DOHH2 (cell line): ENCODE measurements at regions not wholly inside any gene's neighbourhood (a gene's known extent, or its start where the extent isn't known, plus 50 kb on each side); places are given as distances from the start of the nearest gene placed in this dataset.

Experiments
- H3F3A ChIP-seq: fragments of 200-600 bp; sonication (generic), shearing (Covaris generic); 2 replicates; pipeline ENCODE4 v1.6.0; 2016; ENCODE audit warnings: antibody characterized with exemption, mild to moderate bottlenecking; ENCODE audit not compliant: control insufficient read depth, insufficient read depth
- H3K27ac ChIP-seq: fragments of 200-600 bp; sonication (generic); 2 replicates; pipeline ENCODE4 v1.5.1; 2014; ENCODE audit warnings: low read depth, mild to moderate bottlenecking, low read length, moderate library complexity
- H3K27me3 ChIP-seq: fragments of 200-600 bp; sonication (generic); 2 replicates; pipeline ENCODE4 v1.6.1; 2014; ENCODE audit warnings: mild to moderate bottlenecking, low read length, mixed read lengths; ENCODE audit not compliant: control insufficient read depth
- H3K36me3 ChIP-seq: fragments of 200-600 bp; sonication (generic); 2 replicates; pipeline ENCODE4 v1.6.1; 2014; ENCODE audit warnings: mild to moderate bottlenecking, low read length, moderate library complexity, mixed read lengths; ENCODE audit not compliant: control insufficient read depth
- H3K4me1 ChIP-seq: fragments of 200-600 bp; sonication (generic); 2 replicates; pipeline ENCODE4 v1.6.1; 2014; ENCODE audit warnings: mild to moderate bottlenecking, low read length, mixed read lengths; ENCODE audit not compliant: control insufficient read depth
- H3K4me2 ChIP-seq: fragments of 200-600 bp; sonication (generic); 2 replicates; pipeline ENCODE4 v1.6.0; 2014; ENCODE audit warnings: mild to moderate bottlenecking, low read length, moderate library complexity
- H3K4me3 ChIP-seq: fragments of 200-600 bp; sonication (generic); 2 replicates; pipeline ENCODE4 v1.5.1; 2014; ENCODE audit warnings: mild to moderate bottlenecking, low read length, mixed read lengths
- H3K79me2 ChIP-seq: fragments of 200-600 bp; sonication (generic); 2 replicates; pipeline ENCODE4 v1.6.1; 2014; ENCODE audit warnings: mild to moderate bottlenecking, low read length, mixed read lengths; ENCODE audit not compliant: control insufficient read depth
- H3K9me2 ChIP-seq: fragments of 200-600 bp; sonication (generic); replicated peaks from 2 replicates; pipeline ENCODE4 v1.6.1; 2014; ENCODE audit warnings: mild to moderate bottlenecking, low read length, mixed read lengths; ENCODE audit not compliant: control insufficient read depth
- H3K9me3 ChIP-seq: fragments of 200-600 bp; sonication (generic); 2 replicates; pipeline ENCODE4 v1.6.1; 2014; ENCODE audit warnings: antibody characterized with exemption, low read length, mixed read lengths; ENCODE audit not compliant: control insufficient read depth, insufficient read depth
- H4K20me1 ChIP-seq: fragments of 200-600 bp; sonication (generic); 2 replicates; pipeline ENCODE4 v1.6.0; 2014; ENCODE audit warnings: low read depth, mild to moderate bottlenecking, antibody characterized with exemption, low read length, moderate library complexity; ENCODE audit not compliant: control insufficient read depth, insufficient read depth
- CTCF ChIP-seq: fragments of 200-600 bp; sonication (generic); IDR thresholded peaks from one replicate; pipeline ENCODE4 v1.5.1; 2014; ENCODE audit warnings: antibody characterized with exemption, mild to moderate bottlenecking, low read depth, low read length; ENCODE audit not compliant: poor library complexity, severe bottlenecking
- EZH2phosphoT487 ChIP-seq: fragments of 200-600 bp; sonication (generic); IDR thresholded peaks from 2 replicates; pipeline ENCODE4 v1.6.1; 2017; ENCODE audit warnings: borderline replicate concordance, mild to moderate bottlenecking, antibody characterized with exemption, low read length, moderate library complexity, mixed read lengths

GRCh38 chr5:167452136-167452535 is 839.3 kb upstream of the WWC1 start:
- Histone ChIP-seq H3K27me3 (no peaks in the 10 kb centered on the region), H3K4me2 (no peak overlapping the region), H3K79me2 (no peaks in the 10 kb centered on the region), H3F3A (no peaks in the 10 kb centered on the region), H4K20me1 (no peaks in the 10 kb centered on the region), H3K27ac (no peak overlapping the region), H3K4me1 (no peaks in the 10 kb centered on the region), H3K9me3 (no peaks in the 10 kb centered on the region), H3K9me2 (no peaks in the 10 kb centered on the region), H3K4me3 (no peak overlapping the region), H3K36me3 (no peaks in the 10 kb centered on the region)
- TF ChIP-seq CTCF (no peak), EZH2phosphoT487 (no peak)

- TF ChIP-seq EZH2phosphoT487 (no peak), CTCF (no peak)
- H3K4me2 ChIP-seq = no peak overlapping the region
- no peaks in the 10 kb centered on the region for H3K9me2 ChIP-seq
- no peaks in the 10 kb centered on the region for H3F3A ChIP-seq
- no peaks in the 10 kb centered on the region for H3K27me3 ChIP-seq
- H3K79me2 ChIP-seq = no peaks in the 10 kb centered on the region
- no peak overlapping the region for H3K27ac ChIP-seq
- no peaks in the 10 kb centered on the region for H3K9me3 ChIP-seq
- H3K36me3 ChIP-seq = no peaks in the 10 kb centered on the region
- no peaks in the 10 kb centered on the region for H4K20me1 ChIP-seq
- no peak overlapping the region for H3K4me3 ChIP-seq
- H3K4me1 ChIP-seq = no peaks in the 10 kb centered on the region
Measured at GRCh38 chr5:167453246-167454030, 838.0 kb upstream of the WWC1 start.

- Histone ChIP-seq H3K27me3 (no peaks in the 10 kb centered on the region), H3K9me3 (no peaks in the 10 kb centered on the region), H3K4me3 (no peak overlapping the region), H3K79me2 (no peaks in the 10 kb centered on the region), H3K9me2 (no peaks in the 10 kb centered on the region), H3K4me1 (no peaks in the 10 kb centered on the region), H3K4me2 (no peak overlapping the region), H3K36me3 (no peaks in the 10 kb centered on the region), H4K20me1 (no peaks in the 10 kb centered on the region), H3F3A (no peaks in the 10 kb centered on the region), H3K27ac (no peak overlapping the region)
- TF ChIP-seq CTCF = no peak
- TF ChIP-seq EZH2phosphoT487 = no peak
Measured at GRCh38 chr5:167458412-167458811, 833.0 kb upstream of the WWC1 start.
